ENCODE measurements at regions not wholly inside any gene's neighbourhood (a gene's known extent, or its start where the extent isn't known, plus 50 kb on each side); places are given as distances from the start of the nearest gene placed in this dataset.

DNA sequence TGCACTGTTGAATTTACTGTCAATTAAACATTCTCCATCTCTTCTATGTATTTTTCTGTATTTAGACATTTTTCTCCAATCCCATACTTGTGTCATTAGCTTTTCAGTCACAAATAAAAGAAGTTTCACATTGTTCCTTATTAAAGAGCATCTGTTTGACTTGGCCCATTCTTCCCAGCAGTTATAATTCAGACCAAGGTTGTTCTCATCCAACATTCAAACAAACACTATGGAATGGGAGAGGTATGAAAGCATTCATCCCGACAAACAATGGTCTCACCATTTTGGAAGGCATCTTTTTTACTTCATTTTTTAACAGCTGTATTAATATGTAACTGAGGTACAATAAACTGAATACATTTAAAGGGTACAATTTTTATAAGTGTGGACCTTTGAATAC, 208.8 kb upstream of the MAF start:
- no peak for DNase-seq

DNA sequence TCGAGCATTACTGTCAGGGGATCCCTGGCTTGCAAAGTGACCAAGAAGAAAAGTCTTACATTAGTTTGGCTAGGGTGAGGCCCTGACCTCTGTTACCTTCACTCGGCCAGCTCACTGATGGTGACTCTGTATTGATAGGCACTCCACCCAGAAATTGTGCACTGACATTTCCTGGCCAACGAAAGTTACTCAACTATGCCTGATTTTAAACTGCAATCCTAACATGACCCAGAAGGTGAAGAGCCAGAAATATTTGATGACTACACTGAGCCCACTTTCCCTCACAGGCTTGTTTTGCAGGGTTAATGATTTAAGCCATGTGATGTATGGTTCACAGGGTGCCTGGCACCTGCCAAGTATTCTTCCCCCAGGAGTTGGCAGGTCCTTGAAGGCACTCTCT, 208.2 kb upstream of the MAF start:
- no peak for DNase-seq

DNA sequence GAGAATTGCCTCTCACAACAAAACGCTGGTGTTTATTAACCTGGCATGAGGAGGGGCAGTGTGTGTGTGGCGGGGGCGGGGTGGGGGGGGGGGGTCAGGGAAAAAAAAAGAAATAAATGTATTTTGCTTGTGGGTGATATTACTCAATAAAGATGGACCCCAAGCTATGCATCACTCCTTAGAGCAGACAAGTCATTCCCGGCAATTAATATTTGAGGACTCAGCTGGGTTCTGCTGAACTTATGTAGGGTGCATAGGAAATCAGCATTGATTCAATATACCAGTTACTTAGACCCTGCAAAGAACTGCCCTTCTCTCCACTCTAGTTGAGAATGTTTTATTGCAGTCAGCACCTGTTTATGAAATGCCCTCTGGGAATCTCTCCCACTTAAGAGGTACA, 206.2 kb upstream of the MAF start:
- no peak for DNase-seq

DNA sequence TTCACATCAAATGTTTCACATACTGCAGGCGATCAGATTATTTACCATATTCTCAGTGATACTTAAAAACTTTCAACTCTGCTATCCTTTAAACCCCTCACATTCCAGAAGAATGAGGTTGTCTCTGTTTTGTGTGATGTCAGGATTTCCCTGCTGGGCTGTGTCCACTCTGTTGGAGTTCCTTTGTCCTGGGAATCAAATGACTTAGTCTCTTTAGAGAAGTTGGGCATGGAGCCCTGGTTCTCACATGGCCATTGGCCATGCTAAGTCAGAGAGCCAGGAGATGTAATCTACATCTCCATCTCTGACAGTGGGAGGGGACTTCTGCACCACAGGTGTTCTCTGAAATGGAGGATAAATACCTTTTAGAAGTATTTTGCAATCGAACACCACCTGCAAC, 205.1 kb upstream of the MAF start:
- no peak for DNase-seq

DNA sequence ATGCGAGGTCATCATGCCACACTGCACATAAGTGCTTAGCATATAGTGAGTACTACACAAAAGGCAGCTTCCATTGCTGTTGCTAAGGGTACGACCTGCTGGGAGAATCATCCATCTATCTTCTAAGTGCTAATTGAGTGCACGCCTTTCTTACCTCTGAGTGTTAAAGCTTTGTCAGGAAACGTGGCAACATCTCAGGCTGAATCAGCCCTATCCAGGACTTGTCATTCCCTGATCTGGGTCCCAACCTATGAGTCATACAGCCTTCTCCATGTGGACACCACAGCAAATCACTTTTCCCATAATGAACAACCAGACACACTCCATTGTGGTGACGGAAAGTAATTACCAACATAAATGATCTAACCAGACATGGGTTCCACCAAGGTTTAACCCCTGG, 201.1 kb upstream of the MAF start:
- DNase-seq, result no peak

DNA sequence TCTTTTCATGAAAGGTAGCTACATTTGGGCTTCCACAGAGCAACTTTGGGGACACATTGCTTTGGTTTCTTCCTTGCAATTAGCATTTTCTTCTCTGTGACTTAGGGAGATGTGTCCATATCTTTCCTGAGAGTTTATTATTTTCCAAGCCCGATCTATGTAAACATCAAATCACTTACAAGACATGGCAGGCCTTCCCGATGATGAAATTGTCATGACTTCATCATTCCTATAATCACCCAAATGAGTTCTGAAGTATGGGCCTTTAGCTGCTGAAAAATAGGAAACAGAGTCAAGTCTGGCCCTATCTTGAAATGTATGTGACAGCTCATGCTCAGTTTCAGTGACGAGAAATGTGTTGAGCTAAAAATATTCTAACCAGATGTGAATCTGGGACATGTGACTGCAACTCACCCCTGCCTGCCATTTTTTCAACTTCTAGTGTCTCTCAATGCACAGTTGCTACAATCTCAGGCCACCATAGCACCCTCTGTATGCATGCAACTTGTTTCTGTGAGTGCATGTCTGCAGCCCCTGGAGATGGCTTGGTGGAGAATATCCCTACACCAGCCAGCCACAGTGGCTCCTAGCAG, 199.6 kb upstream of the MAF start:
- DNase-seq, result no peak

DNA sequence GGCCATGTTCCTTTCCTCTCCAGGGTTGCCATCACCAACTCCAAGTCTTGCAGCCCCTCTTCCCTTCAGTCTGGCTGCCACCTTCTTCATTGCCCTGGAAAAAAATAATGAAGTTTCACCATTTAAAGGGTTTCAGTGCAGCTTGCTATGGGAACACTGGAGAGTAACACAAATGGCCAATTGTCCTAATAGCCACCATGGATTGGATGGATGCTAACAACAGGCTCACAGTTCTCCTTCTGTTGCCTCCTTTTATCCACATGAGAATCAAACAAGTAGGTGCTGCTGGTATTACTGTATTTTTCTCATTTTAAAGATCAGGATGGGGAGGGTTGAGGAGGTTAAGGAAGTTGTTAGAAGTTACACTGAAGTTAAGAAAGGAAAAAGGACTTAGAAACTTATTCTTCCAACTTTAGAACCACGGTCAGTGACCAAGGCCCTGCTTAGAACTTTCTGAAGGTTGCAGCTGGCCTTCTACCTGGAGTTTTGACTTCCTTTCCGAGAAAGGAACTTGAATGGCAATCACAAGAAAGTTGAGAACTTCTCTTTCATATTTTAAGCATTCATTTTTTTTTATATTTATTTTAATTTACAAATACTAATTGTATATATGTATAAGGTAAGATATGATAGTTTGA, 198.0 kb upstream of the MAF start:
- no peak for DNase-seq

DNA sequence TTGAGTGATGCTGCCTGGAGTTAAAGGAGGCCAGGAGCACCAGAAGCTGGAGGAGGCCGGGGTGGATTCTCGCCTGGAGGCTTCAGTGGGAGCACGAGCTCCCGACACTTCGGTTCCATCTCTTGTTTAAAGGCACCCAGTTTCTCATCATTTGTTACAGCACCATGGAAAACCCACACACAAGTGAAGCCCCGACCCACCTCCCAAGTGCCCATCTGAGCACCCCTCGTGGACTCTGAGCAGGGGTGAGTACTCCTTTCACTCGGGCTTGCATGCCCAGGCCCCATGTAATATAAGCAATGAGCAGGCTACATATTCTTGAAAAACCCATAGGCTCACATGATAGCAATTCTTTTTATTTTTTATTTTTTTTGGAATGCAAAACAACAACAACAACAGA, 196.9 kb upstream of the MAF start:
- DNase-seq, result no peak

DNA sequence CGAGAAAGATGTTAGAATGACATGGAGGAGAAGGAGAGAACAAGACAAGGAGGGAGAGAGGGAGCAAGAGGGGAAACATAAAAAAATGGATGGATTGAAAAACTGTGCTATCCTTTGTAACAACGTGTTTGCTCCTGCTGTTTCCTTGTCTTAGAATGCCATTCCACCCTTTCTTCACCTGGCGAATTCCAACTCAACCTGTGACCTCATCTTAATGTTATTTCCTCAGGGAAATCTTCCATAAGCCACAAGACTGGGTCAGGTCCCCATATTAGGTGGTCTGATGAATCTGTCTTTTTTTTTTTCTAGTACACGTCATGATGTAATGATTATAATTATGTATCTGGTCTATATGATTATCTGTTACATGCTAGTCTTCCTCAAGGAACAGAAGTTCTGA, 195.0 kb upstream of the MAF start:
- DNase-seq, result no peak

DNA sequence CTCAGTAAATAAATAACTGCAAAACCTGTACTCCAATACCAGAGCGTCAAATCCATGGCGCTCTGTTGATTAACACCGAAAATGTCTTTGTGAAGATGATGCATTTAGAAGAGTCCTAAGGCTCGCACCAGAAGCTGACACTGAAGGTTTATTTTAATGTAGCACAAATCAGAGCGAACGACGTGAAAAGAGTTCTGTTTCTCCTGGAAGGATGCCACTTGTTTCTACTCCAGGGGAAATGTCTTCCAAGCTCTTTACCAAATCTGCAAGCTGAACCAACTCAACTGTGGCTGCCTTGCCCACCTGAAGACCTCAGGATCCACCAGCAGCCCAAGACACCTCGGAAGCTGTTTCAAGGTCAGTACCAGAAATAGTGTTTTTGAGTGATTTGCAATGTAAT, 194.4 kb upstream of the MAF start:
- DNase-seq, result no peak

DNA sequence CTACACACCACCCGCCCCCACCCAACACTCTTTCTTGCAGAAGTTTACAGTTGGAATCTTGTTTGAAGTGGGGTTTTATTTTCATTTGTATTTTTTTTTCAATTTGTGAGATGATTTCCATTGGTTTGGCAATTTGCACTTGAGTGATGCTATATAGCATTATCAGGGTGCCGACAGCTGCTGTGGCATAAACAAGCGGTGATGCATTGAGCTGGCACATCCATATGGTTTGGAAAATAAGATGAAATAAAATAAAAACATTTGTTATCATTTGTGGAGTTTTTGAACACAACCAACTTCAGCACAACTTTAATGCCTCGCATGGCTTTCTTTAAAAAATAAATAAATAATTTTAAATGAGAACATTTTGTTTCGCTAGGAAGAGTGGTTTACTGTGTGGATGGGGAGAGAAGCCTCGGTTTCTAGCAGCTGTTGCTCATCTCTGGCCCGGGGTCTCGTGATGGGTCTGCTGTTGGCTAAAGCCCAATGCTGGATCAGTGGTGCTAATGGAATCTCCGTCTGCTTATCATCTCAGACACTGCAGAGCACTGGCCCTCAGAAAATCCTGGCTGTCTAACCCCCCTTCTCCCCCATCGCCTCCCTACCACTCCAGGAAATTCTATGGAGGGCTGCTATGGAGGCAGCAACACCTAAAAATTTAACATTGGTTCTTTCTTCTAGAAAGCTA, 192.3 kb upstream of the MAF start:
- no peak for DNase-seq

DNA sequence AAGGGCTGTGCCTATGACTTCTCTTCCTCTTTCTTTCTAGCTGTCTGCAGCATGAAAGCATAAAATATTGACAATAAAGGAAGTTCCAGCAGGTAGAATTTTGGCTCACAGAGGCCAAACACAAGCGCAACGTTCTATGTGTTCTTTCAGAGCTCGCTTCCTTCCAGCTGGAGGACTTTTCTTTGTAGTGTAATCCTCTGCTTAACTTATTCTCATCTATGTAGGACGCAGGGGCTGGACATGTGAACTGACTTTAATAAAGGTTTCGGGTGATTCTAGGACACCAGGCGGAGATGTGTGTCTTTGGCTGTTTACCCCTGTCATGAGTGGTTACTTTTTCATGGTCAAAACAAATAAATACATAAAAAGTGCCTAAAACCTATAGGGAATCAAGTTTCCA, 191.5 kb upstream of the MAF start:
- DNase-seq, result no peak

DNA sequence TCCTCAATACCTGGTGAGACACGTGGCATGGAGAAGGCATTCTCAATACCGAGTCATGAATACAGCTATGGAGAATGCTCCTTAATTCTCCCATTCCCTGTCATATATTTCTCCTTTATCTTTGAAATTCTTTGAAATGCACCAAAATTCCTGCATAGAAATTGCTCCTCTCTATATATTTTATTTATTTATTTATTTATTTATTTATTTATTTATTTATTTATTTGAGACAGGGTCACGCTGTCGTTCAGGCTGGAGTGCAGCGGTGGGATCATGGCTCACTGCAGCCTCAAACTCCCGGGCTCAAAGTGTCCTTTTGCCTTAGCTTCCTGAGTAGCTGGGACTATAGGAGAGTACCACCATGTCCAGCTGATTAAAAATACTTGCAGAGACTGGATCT, 190.3 kb upstream of the MAF start:
- no peak for DNase-seq

DNA sequence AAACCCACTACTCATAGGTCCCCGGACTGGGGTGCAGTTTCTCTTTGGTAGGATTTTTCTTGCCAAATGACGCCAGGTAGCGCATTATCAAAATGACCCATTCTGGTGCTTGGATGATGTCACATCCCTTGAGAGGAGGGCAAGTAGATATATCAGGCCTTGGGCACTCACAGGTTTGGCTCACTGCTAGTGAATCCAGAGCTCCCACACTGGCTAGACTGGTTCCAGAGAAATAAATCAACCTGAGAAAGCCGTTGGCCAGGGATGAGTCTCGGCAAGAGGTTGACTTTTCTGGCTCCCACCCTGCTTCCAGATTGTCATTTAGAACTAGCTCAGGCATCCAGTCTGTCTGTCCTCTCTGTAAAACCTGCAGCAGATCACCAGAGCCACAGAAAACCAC, 188.4 kb upstream of the MAF start:
- DNase-seq, result no peak

DNA sequence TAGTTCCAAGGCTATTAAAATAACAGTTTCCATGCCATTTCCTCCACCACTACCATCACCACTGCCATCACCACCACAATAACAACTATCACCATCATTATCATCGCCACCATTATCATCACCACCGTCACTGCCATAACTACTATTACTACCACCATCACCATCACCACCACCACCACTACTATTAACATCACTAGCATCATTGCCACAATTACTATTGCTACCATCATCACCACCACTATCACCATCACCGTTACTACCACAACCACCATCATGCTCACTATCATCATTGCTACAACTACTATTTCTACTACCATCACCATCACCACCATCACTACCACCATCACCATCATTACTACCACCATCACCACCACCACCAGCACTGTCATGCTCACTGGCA, 185.9 kb upstream of the MAF start:
- DNase-seq, result no peak

DNA sequence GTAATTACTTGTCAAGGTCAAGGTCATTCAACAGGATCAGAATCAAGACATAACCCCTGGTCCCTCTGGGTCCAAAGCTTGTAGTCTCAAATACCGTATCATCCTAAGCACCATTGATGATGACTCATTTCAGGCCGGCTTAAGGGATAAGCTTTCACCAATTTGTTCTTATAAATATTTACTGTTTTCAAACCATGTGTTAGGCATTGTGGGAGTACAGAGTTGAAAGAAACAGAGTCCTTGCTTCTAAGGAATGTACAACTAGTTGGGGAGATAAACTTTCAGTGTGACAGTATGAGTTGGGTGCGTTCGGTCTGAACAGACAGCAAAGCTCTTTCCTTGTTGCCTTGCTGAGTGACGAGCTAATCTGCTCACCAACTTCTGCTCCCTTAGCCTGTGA, 183.5 kb upstream of the MAF start:
- DNase-seq, result no peak

DNA sequence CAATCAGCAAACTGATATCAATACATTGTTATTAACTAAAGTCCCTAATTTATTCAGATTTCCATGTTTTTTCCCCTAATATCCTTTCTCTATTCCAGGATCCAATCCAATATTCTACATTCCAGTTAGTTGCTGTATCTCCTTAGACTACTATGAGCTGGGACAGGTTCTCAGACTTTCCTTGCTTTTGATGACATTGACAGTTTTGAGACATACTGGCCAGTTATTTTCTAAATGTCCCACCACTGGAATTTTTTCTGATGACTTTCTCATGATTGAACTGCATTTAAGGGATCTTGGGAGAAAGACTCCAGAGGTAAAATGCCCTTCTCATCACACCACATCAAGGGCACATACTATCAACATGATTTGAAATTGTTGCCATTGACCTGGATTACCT, 177.1 kb upstream of the MAF start:
- DNase-seq, result no peak

DNA sequence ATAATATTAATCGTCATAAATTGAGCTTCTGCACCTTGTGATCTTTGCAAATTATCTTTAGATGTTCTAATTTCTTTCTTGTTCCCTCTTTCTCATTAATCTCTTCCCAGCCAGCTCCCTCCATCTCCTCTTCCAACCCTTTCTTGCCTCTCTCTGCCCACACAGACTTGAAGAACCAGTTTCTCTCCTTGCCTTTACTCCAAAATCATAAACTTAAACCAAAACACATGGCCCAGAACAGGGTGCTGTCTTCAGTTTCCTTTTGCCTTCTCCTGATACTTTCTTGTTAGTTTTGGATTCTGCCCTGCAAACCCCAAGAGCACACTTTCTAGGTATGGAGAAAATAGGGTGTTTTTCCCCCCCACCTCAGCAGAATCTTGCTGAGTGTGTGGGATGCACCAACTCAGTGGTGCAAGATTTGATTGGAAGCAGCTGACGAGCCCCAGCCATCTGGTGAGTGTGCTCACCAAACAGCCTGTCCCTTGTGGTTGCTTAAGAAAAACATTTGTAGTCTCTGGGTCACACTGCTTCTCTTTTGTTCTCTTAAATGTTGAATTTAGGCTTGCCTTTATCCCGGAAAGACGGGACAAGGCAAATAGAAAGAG, 175.8 kb upstream of the MAF start:
- no peak for DNase-seq

DNA sequence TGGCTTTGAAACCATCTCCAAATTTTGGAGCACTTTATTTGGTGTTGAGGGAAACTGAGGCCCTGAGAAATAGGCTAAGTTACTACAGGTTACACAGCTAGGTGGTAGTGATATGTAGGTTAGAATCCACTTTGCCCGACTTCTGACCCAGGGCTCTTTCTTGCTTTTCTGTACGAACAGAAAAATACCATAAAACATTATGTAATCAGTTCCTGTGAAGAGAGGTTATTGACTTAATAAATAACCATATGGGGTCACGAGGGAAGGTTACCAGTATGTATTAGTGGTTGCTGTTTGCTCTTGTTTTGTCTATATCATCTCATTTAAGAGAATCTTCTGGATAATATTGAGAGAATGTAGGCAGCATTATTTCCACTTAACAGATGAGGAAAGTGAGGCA, 172.2 kb upstream of the MAF start:
- DNase-seq, result no peak

DNA sequence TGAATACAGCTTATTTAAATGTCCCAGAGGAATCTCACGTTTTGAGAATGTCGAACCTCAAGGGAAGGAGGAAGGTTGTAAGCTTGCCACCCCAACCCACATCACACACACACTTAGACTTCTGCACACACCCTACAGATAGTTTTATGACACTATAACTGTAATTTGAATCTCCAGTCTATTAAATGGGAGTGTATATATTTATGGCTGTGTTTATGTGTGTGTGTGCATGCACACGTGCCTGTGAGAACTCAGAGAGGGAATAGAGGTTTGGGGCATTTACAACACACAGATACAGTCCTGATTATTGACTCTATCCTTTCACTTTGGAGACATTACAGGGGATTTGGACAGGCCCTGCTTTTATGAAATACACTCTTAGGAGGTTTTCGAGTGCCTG, 171.5 kb upstream of the MAF start:
- DNase-seq, result no peak

DNA sequence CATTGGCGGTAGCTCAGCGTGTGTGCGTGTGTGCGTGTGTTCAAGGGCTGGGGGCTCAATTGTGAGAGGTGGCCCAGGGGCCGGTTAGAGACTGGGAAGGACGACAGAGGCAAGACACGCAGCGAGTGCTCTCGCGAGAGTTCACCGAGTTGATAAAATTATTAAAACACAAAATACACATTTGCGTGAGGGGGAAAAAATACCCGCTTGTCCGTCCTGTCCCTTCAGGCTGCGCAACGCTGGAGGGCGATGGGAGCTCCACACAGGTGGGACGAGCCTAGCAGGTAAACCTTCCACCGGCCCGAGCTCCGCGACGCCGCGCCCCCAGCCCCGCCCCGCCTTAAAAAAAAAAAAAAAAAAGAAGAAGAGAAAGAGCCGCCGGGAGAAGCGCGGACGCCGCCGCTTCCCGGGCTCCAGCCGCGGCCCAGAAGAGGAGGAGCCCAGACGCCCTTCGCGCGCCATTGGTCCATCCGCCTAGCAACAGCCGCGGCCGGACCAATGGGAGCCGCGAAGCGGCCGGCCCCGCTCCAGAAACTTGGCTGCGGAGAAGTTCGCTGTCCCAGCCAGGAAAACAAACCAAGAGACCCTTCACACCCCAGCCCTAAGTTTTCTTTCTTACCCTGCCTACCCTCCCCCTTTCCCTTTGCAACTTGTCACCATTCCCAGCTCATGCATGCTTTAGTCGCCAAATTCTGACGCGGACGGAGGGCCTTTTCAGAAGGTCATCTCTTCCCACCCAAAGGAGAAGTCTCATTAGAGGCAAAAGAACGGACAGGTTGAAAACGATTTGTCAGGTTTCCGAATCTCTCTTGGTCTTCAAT, 169.9 kb upstream of the MAF start:
- peak; percentile 83 for DNase-seq

DNA sequence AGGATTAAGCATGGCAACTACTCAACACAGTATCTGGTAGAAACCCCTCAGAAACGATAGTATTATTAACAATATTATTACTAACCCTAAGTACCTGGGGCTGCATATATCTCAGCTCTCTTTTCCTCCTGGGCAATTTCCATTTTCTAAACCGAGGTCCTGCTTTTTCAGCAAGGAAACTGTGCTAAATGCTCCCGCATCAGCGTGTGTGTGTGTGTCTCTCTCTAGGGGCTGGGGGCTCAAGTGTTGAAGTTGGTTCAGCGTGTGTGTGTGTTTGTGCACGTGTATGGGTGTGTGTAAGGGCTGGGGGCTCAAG, 169.3 kb upstream of the MAF start:
- DNase-seq, result no peak

DNA sequence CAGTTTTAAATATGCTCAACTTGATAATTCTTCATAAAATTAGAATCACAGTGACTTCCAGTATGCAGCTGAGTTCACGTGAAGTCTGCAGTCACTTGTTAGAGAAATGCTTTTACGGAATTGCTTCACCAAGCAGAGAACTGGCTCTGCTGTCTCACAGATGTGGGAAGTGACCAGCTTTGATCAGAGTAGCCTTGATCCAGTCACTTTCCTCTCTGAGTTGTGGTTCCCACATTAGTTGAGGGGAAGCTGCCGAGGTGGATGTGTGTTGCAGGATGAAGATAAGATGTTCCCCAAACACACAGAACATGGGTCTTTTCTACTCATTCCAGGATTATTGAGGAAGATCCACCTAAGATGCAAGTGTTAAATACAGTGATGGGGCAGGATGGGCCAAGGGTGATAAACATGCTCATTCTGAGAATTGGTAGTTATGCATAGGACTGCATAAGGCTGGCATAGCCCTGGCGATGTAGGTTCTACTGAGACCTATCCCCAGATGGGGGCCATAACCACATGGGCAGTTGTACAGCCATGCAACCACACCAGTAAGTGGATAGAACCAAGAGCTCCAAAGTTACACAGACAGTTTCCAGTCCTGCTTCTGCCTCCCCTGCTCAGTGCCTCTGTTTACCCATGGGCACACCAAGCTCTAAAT, 168.9 kb upstream of the MAF start:
- peak; percentile 16 for DNase-seq

Data from MV-4-11 (cell line).